ENCODE measurements at regions not wholly inside any gene's neighbourhood (a gene's known extent, or its start where the extent isn't known, plus 50 kb on each side); places are given as distances from the start of the nearest gene placed in this dataset.

- DNase-seq (ENCODE audit: low read depth), result no peak
- in situ Hi-C loops (cut with HindIII; ENCODE audit: low pct_unique_long_range_greater_than_20kb, low sequenced_read_pairs), result no loop called here
Measured at GRCh38 chr2:21276163-21276562, 152.4 kb downstream of the TDRD15 start.

- in situ Hi-C loops (cut with HindIII; ENCODE audit: low pct_unique_long_range_greater_than_20kb, low sequenced_read_pairs), result no loop called here
Measured at GRCh38 chr2:21277068-21278056, 153.6 kb downstream of the TDRD15 start.

GRCh38 chr2:21279525-21279924 is 155.8 kb downstream of the TDRD15 start:
- in situ Hi-C loops (cut with HindIII; ENCODE audit: low pct_unique_long_range_greater_than_20kb, low sequenced_read_pairs), result no loop called here
- no peak for DNase-seq (ENCODE audit: low read depth)

More at GRCh38 chr2:21277068-21278056, 153.6 kb downstream of the TDRD15 start:
- no peak for DNase-seq (ENCODE audit: low read depth)

- in situ Hi-C loops (cut with HindIII; ENCODE audit: low pct_unique_long_range_greater_than_20kb, low sequenced_read_pairs), result no loop called here
- no peak for DNase-seq (ENCODE audit: low read depth)
Measured at GRCh38 chr2:21280793-21281192, 157.0 kb downstream of the TDRD15 start.

- in situ Hi-C loops (cut with HindIII; ENCODE audit: low pct_unique_long_range_greater_than_20kb, low sequenced_read_pairs), result no loop called here
- no peak for DNase-seq (ENCODE audit: low read depth)
Measured at GRCh38 chr2:21281384-21281783, 157.6 kb downstream of the TDRD15 start.

GRCh38 chr2:21281791-21282514 is 158.2 kb downstream of the TDRD15 start:
- in situ Hi-C loops (cut with HindIII; ENCODE audit: low pct_unique_long_range_greater_than_20kb, low sequenced_read_pairs), result no loop called here
- DNase-seq (ENCODE audit: low read depth), result no peak

GRCh38 chr2:21282515-21282898 is 158.7 kb downstream of the TDRD15 start:
- DNase-seq (ENCODE audit: low read depth), result no peak
- in situ Hi-C loops (cut with HindIII; ENCODE audit: low pct_unique_long_range_greater_than_20kb, low sequenced_read_pairs), result no loop called here

- in situ Hi-C loops (cut with HindIII; ENCODE audit: low pct_unique_long_range_greater_than_20kb, low sequenced_read_pairs), result no loop called here
- no peak for DNase-seq (ENCODE audit: low read depth)
Measured at GRCh38 chr2:21288299-21288698, 164.5 kb downstream of the TDRD15 start.

- in situ Hi-C loops (cut with HindIII; ENCODE audit: low pct_unique_long_range_greater_than_20kb, low sequenced_read_pairs), result no loop called here
- DNase-seq (ENCODE audit: low read depth), result no peak
Measured at GRCh38 chr2:21288739-21289520, 165.2 kb downstream of the TDRD15 start.

GRCh38 chr2:21289551-21289950 is 165.8 kb downstream of the TDRD15 start:
- no peak for DNase-seq (ENCODE audit: low read depth)
- in situ Hi-C loops (cut with HindIII; ENCODE audit: low pct_unique_long_range_greater_than_20kb, low sequenced_read_pairs), result no loop called here

GRCh38 chr2:21289989-21290388 is 166.2 kb downstream of the TDRD15 start:
- in situ Hi-C loops (cut with HindIII; ENCODE audit: low pct_unique_long_range_greater_than_20kb, low sequenced_read_pairs), result no loop called here

GRCh38 chr2:21291426-21291825 is 167.7 kb downstream of the TDRD15 start:
- in situ Hi-C loops (cut with HindIII; ENCODE audit: low pct_unique_long_range_greater_than_20kb, low sequenced_read_pairs), result no loop called here
- no peak for DNase-seq (ENCODE audit: low read depth)

More at GRCh38 chr2:21289989-21290388, 166.2 kb downstream of the TDRD15 start:
- no peak for DNase-seq (ENCODE audit: low read depth)

GRCh38 chr2:21294446-21294845 is 170.7 kb downstream of the TDRD15 start:
- DNase-seq (ENCODE audit: low read depth), result no peak
- in situ Hi-C loops (cut with HindIII; ENCODE audit: low pct_unique_long_range_greater_than_20kb, low sequenced_read_pairs), result no loop called here

- in situ Hi-C loops (cut with HindIII; ENCODE audit: low pct_unique_long_range_greater_than_20kb, low sequenced_read_pairs), result no loop called here
- no peak for DNase-seq (ENCODE audit: low read depth)
Measured at GRCh38 chr2:21299411-21299810, 175.6 kb downstream of the TDRD15 start.

GRCh38 chr2:21301871-21302455 is 178.2 kb downstream of the TDRD15 start:
- in situ Hi-C loops (cut with HindIII; ENCODE audit: low pct_unique_long_range_greater_than_20kb, low sequenced_read_pairs), result no loop called here
- DNase-seq (ENCODE audit: low read depth), result no peak

- DNase-seq (ENCODE audit: low read depth), result no peak
- in situ Hi-C loops (cut with HindIII; ENCODE audit: low pct_unique_long_range_greater_than_20kb, low sequenced_read_pairs), result no loop called here
Measured at GRCh38 chr2:21303876-21304275, 180.1 kb downstream of the TDRD15 start.

- in situ Hi-C loops (cut with HindIII; ENCODE audit: low pct_unique_long_range_greater_than_20kb, low sequenced_read_pairs), result no loop called here
- no peak for DNase-seq (ENCODE audit: low read depth)
Measured at GRCh38 chr2:21305581-21305980, 181.8 kb downstream of the TDRD15 start.

GRCh38 chr2:21306235-21306634 is 182.5 kb downstream of the TDRD15 start:
- DNase-seq (ENCODE audit: low read depth), result no peak
- in situ Hi-C loops (cut with HindIII; ENCODE audit: low pct_unique_long_range_greater_than_20kb, low sequenced_read_pairs), result no loop called here
